A673 (cell line): ENCODE measurements at regions not wholly inside any gene's neighbourhood (a gene's known extent, or its start where the extent isn't known, plus 50 kb on each side); places are given as distances from the start of the nearest gene placed in this dataset.

Experiments used
- BruUV-seq: library from RNA; stranded (reverse); fragments of 400-500 nt; replicated peaks from 2 replicates; lab custom pipeline; 2021; lab: Mats Ljungman, UMichigan
- CTCF ChIA-PET: fragments of 300-600 bp; sonication (Branson Sonifier 250); formaldehyde crosslinking; loops from one replicate; lab custom pipeline; 2022; ENCODE audit warnings: antibody characterized with exemption; lab: Charles Lee
- POLR2A ChIA-PET: fragments of 300-600 bp; sonication (Branson Sonifier 250); formaldehyde crosslinking; loops from one replicate; lab custom pipeline; 2022; ENCODE audit warnings: antibody characterized with exemption; ENCODE audit not compliant: low non-redundant PET; lab: Charles Lee
- DNase-seq: peaks from one replicate; pipeline ENCODE4 v3.0.0-alpha.2; 2015; ENCODE audit warnings: low spot score
- H3K27ac ChIP-seq: fragments of 200-600 bp; sonication (generic); 2 replicates; pipeline ENCODE4 v1.5.1; 2016; ENCODE audit warnings: mixed run types, low read depth, mild to moderate bottlenecking, mixed read lengths, antibody characterized with exemption, low read length; ENCODE audit not compliant: poor library complexity, severe bottlenecking
- H3K27me3 ChIP-seq: fragments of 200-600 bp; sonication (generic); replicated peaks from 2 replicates; pipeline ENCODE4 v1.6.1; 2017; ENCODE audit warnings: mixed run types, low read depth, mild to moderate bottlenecking, mixed read lengths, antibody characterized with exemption, low read length; ENCODE audit not compliant: insufficient read depth, poor library complexity
- H3K36me3 ChIP-seq: fragments of 200-600 bp; sonication (generic); 2 replicates; pipeline ENCODE4 v1.6.1; 2016; ENCODE audit warnings: mixed run types, mild to moderate bottlenecking, mixed read lengths, antibody characterized with exemption, low read length; ENCODE audit not compliant: insufficient read depth, poor library complexity, severe bottlenecking
- H3K4me1 ChIP-seq: fragments of 200-600 bp; sonication (generic); 2 replicates; pipeline ENCODE4 v1.6.1; 2017; ENCODE audit warnings: mixed run types, mild to moderate bottlenecking, mixed read lengths, antibody characterized with exemption, low read length; ENCODE audit not compliant: insufficient read depth, poor library complexity, severe bottlenecking
- H3K4me3 ChIP-seq: fragments of 200-600 bp; sonication (generic); 2 replicates; pipeline ENCODE4 v1.5.1; 2016; ENCODE audit warnings: low read depth, mixed run types, mild to moderate bottlenecking, mixed read lengths, low read length; ENCODE audit not compliant: poor library complexity, severe bottlenecking
- H3K9me3 ChIP-seq: fragments of 200-600 bp; sonication (generic); 2 replicates; pipeline ENCODE4 v1.6.1; 2016; ENCODE audit warnings: mixed run types, low read depth, mild to moderate bottlenecking, mixed read lengths, antibody characterized with exemption, low read length; ENCODE audit not compliant: poor library complexity, severe bottlenecking
- EZH2 ChIP-seq: fragments of 200-600 bp; sonication (generic); IDR thresholded peaks from 2 replicates; pipeline ENCODE4 v1.6.1; 2017; ENCODE audit warnings: borderline replicate concordance, low read depth, mild to moderate bottlenecking, mixed read lengths, antibody characterized with exemption, low read length; ENCODE audit not compliant: poor library complexity, severe bottlenecking
- intact Hi-C: fragments of 100-400 bp; cut with micrococcal nuclease; formaldehyde crosslinking; loops from one replicate; pipeline ENCODE4 v1.10.0; 2022; ENCODE audit not compliant: unreplicated experiment
- TF ChIP-seq, protein P1 (sequence below): fragments of 300-800, 200-600 bp; sonication (generic); conservative IDR thresholded peaks from 2 replicates; pipeline ENCODE4 v1.5.1; 2017; ENCODE audit warnings: low read depth, mild to moderate bottlenecking, antibody characterized with exemption, low read length, moderate library complexity, mixed read lengths

DNA sequence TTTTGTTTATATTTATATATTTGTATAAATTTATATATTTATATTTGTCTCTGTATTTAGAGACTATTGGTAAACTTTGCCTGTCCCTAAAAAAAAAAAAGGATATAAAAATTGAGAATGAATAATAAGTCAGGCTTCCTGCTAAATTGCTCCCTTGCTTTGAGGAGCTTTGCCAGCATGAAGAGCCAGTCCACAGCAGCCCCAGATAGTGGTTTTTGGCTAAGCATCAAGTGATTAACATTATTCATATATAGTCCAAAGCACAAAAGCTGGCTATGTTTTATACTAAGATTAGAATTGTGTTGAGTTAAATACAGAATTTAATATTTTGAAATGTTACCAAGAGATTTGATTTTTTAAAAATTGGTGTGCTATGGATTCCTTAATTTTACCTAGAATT lies 264.9 kb upstream of the FERD3L start:
- BruUV-seq = no TSS peak
- Histone ChIP-seq H3K27ac (no peak overlapping the region), H3K27me3 (no peaks in the 10 kb centered on the region), H3K9me3 (no peaks in the 10 kb centered on the region), H3K4me3 (no peak overlapping the region), H3K4me1 (no peaks in the 10 kb centered on the region), H3K36me3 (no peaks in the 10 kb centered on the region)
- intact Hi-C loops = no loop called here
- ChIA-PET POLR2A (no interaction called here), CTCF (no interaction called here)
- DNase-seq = no peak
- TF ChIP-seq, protein P1, sequence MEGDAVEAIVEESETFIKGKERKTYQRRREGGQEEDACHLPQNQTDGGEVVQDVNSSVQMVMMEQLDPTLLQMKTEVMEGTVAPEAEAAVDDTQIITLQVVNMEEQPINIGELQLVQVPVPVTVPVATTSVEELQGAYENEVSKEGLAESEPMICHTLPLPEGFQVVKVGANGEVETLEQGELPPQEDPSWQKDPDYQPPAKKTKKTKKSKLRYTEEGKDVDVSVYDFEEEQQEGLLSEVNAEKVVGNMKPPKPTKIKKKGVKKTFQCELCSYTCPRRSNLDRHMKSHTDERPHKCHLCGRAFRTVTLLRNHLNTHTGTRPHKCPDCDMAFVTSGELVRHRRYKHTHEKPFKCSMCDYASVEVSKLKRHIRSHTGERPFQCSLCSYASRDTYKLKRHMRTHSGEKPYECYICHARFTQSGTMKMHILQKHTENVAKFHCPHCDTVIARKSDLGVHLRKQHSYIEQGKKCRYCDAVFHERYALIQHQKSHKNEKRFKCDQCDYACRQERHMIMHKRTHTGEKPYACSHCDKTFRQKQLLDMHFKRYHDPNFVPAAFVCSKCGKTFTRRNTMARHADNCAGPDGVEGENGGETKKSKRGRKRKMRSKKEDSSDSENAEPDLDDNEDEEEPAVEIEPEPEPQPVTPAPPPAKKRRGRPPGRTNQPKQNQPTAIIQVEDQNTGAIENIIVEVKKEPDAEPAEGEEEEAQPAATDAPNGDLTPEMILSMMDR = no peak
- no peak for TF ChIP-seq EZH2

GRCh38 chr7:19408706-19409220 lies 263.5 kb upstream of the FERD3L start:
- Histone ChIP-seq H3K4me3 (no peak overlapping the region), H3K36me3 (no peaks in the 10 kb centered on the region), H3K4me1 (no peaks in the 10 kb centered on the region), H3K27me3 (no peaks in the 10 kb centered on the region), H3K9me3 (no peaks in the 10 kb centered on the region), H3K27ac (no peak overlapping the region)
- intact Hi-C loops = no loop called here
- CTCF ChIA-PET = no interaction called here
- TF ChIP-seq EZH2 = no peak
- TF ChIP-seq, protein P1 = no peak
- no peak for DNase-seq
- POLR2A ChIA-PET = no interaction called here
- BruUV-seq = no TSS peak

DNA sequence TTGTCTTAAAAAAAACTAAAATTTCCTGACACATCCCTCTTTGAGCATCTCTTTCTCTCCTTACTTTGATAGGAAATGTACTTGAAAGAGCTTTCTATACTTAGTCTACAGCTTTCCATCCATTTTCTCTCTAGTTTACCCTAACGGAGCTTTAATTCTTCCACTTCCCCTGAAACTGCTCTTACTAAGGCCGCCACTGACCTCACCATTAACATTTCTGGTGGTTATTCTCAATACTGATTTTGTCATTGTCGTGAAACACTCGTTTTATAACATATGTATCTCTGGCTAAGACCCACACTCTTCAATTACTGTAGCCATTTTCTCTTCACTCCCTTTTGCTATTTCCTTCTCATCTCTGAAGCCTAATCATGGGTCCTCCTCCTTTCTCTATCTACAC lies 262.0 kb upstream of the FERD3L start:
- H3K4me1 ChIP-seq = no peaks in the 10 kb centered on the region
- H3K4me3 ChIP-seq = no peak overlapping the region
- POLR2A ChIA-PET = no interaction called here
- TF ChIP-seq EZH2 = no peak
- TF ChIP-seq, protein P1 = no peak
- intact Hi-C loops = no loop called here
- H3K27me3 ChIP-seq = no peaks in the 10 kb centered on the region
- no TSS peak for BruUV-seq
- DNase-seq = no peak
- CTCF ChIA-PET = no interaction called here
- H3K9me3 ChIP-seq = no peaks in the 10 kb centered on the region
- H3K36me3 ChIP-seq = no peaks in the 10 kb centered on the region
- H3K27ac ChIP-seq = no peak overlapping the region
